ENCODE measurements at regions not wholly inside any gene's neighbourhood (a gene's known extent, or its start where the extent isn't known, plus 50 kb on each side); places are given as distances from the start of the nearest gene placed in this dataset.

DNA sequence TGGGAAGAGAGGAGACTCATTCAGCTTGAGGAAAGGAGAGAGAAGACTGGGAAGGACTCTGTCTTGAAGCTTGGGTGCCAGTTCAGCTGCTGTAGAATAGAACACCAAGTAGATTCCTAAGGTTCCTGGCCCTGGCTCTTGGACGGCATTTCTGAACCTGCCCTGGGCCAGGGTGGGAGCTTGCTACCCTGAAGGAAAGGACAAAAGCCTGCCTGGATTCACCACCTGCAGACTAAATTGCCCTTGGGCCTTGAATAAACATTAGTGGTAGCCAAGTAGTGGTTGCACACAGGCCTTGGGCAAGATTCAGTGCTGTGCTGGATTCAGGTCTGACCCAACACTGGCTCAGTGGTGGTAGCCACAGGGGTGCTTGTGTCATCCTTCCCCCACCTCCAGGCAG lies 588.4 kb upstream of the AMOT start:
- TF ChIP-seq, protein P1, sequence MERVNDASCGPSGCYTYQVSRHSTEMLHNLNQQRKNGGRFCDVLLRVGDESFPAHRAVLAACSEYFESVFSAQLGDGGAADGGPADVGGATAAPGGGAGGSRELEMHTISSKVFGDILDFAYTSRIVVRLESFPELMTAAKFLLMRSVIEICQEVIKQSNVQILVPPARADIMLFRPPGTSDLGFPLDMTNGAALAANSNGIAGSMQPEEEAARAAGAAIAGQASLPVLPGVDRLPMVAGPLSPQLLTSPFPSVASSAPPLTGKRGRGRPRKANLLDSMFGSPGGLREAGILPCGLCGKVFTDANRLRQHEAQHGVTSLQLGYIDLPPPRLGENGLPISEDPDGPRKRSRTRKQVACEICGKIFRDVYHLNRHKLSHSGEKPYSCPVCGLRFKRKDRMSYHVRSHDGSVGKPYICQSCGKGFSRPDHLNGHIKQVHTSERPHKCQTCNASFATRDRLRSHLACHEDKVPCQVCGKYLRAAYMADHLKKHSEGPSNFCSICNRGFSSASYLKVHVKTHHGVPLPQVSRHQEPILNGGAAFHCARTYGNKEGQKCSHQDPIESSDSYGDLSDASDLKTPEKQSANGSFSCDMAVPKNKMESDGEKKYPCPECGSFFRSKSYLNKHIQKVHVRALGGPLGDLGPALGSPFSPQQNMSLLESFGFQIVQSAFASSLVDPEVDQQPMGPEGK (CRISPR knock-in tag; IDR thresholded peaks at IDR 0.05; ENCODE audit: borderline replicate concordance): no peak
- TF ChIP-seq ZNF70 (CRISPR knock-in tag; IDR thresholded peaks at IDR 0.05): no peak
- TF ChIP-seq RARB (CRISPR knock-in tag; IDR thresholded peaks at IDR 0.05): no peak
- TF ChIP-seq, protein P2, sequence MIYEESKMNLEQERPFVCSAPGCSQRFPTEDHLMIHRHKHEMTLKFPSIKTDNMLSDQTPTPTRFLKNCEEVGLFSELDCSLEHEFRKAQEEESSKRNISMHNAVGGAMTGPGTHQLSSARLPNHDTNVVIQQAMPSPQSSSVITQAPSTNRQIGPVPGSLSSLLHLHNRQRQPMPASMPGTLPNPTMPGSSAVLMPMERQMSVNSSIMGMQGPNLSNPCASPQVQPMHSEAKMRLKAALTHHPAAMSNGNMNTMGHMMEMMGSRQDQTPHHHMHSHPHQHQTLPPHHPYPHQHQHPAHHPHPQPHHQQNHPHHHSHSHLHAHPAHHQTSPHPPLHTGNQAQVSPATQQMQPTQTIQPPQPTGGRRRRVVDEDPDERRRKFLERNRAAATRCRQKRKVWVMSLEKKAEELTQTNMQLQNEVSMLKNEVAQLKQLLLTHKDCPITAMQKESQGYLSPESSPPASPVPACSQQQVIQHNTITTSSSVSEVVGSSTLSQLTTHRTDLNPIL (CRISPR knock-in tag; IDR thresholded peaks at IDR 0.05; ENCODE audit: low read depth): no peak
- no peak for TF ChIP-seq ZFP3 (CRISPR knock-in tag; IDR thresholded peaks at IDR 0.05)
- TF ChIP-seq, protein P3, sequence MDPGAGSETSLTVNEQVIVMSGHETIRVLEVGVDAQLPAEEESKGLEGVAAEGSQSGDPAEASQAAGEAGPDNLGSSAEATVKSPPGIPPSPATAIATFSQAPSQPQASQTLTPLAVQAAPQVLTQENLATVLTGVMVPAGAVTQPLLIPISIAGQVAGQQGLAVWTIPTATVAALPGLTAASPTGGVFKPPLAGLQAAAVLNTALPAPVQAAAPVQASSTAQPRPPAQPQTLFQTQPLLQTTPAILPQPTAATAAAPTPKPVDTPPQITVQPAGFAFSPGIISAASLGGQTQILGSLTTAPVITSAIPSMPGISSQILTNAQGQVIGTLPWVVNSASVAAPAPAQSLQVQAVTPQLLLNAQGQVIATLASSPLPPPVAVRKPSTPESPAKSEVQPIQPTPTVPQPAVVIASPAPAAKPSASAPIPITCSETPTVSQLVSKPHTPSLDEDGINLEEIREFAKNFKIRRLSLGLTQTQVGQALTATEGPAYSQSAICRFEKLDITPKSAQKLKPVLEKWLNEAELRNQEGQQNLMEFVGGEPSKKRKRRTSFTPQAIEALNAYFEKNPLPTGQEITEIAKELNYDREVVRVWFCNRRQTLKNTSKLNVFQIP (CRISPR knock-in tag; IDR thresholded peaks at IDR 0.05; ENCODE audit: borderline replicate concordance, low read depth): no peak
- no peak for TF ChIP-seq ZFP30 (CRISPR knock-in tag; IDR thresholded peaks at IDR 0.05)
- no peak for TF ChIP-seq ARNTL (CRISPR knock-in tag; IDR thresholded peaks at IDR 0.05; ENCODE audit: borderline replicate concordance, low read depth)
- TF ChIP-seq, protein P4, sequence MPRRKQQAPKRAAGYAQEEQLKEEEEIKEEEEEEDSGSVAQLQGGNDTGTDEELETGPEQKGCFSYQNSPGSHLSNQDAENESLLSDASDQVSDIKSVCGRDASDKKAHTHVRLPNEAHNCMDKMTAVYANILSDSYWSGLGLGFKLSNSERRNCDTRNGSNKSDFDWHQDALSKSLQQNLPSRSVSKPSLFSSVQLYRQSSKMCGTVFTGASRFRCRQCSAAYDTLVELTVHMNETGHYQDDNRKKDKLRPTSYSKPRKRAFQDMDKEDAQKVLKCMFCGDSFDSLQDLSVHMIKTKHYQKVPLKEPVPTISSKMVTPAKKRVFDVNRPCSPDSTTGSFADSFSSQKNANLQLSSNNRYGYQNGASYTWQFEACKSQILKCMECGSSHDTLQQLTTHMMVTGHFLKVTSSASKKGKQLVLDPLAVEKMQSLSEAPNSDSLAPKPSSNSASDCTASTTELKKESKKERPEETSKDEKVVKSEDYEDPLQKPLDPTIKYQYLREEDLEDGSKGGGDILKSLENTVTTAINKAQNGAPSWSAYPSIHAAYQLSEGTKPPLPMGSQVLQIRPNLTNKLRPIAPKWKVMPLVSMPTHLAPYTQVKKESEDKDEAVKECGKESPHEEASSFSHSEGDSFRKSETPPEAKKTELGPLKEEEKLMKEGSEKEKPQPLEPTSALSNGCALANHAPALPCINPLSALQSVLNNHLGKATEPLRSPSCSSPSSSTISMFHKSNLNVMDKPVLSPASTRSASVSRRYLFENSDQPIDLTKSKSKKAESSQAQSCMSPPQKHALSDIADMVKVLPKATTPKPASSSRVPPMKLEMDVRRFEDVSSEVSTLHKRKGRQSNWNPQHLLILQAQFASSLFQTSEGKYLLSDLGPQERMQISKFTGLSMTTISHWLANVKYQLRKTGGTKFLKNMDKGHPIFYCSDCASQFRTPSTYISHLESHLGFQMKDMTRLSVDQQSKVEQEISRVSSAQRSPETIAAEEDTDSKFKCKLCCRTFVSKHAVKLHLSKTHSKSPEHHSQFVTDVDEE (CRISPR knock-in tag; IDR thresholded peaks at IDR 0.05): no peak
- TF ChIP-seq TCF4 (CRISPR knock-in tag; IDR thresholded peaks at IDR 0.05; ENCODE audit: borderline replicate concordance): no peak
- TF ChIP-seq ZNF565 (CRISPR knock-in tag; conservative IDR thresholded peaks at IDR 0.05; ENCODE audit: low read depth): no peak
- TF ChIP-seq TOX (CRISPR knock-in tag; IDR thresholded peaks at IDR 0.05; ENCODE audit: borderline replicate concordance): no peak
- TF ChIP-seq GLIS3 (CRISPR knock-in tag; IDR thresholded peaks at IDR 0.05): no peak

Data from SK-N-SH treated with all-trans-retinoic acid at 6 μM for 48 hours (cell line).